GOT3 (cell line): ENCODE measurements at regions not wholly inside any gene's neighbourhood (a gene's known extent, or its start where the extent isn't known, plus 50 kb on each side); places are given as distances from the start of the nearest gene placed in this dataset.

ENCODE experiments used
- DNase-seq: peaks from one replicate; lab custom pipeline; 2025; ENCODE audit warnings: mixed read lengths; lab: John Stamatoyannopoulos, UW

DNA sequence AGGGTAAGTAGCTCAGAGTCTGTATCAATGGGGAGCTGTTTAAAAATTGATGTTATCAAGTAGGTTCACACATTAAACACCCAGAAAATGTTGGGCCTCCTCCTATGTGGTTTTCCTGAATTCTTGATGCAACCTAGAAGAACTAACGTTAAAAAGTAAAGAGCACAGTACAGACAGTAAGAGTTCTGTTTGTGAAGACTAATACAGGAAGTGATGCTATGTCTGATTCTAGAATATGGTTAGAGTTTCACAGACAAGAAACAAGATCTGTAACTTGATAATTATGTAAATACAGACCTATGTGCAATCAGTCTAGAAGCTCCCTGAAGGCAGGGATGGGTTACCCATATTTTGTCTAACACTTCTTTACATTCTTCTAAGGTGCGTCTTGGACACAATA, 214.9 kb upstream of the BTG1 start:
- no peak for DNase-seq

DNA sequence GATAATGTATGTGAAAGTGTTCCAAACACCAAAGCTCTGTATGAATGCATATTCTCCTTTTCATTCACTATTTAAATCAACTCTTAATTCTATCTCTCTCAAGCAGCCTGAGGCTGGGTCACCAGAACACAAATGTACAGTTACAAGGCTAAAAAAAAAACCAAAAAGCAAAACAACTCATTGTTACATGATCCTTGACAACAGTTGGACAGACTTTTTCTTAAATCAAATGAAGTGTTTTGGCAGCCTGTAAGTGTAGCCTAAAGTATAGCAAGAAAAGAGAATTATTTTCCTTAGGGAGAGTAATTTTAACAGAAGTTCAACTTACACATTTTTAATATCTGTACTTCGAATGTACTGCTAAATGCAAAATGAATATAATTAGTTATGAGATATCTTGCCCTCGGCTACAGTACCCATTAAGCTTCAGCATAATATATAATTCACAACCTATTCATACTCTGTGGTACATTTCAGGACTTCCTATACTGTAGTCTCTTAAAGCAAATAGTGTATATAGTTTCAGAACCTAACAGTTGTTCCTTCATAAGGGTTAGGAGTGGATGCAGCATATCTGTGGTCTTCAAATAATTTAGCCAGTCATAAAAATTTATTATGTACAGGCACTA, 214.0 kb upstream of the BTG1 start:
- no peak for DNase-seq

DNA sequence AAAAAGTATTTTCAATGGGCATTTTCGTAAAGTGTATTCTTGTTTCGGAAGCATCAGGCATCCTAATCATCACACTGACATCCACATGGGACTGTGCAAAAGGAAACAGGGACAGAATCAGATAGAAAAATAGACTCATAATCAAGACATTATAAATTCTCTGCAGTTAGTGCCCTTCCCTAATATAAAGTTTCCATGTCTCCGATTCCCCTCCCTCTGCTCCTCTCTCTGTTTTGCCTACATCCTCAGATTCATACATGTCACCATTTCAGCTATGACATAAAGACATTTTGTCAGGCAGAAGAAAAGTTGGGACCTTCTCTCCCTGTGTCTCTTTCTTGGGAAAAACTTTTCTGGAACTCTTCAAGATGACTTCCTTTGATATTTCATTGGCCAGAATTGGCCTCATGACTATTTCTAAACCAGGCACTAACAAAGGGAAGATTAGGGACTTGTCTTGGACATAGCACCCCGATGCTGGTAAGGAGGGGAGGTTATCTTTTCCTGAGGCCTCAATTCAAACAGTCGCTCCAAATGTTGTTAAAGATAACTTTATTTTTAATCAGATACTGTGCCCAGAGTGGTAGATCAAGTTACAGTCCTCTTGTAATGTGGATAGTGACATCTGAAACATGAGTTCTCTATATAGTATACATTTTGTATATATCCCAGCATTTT, 212.1 kb upstream of the BTG1 start:
- no peak for DNase-seq

DNA sequence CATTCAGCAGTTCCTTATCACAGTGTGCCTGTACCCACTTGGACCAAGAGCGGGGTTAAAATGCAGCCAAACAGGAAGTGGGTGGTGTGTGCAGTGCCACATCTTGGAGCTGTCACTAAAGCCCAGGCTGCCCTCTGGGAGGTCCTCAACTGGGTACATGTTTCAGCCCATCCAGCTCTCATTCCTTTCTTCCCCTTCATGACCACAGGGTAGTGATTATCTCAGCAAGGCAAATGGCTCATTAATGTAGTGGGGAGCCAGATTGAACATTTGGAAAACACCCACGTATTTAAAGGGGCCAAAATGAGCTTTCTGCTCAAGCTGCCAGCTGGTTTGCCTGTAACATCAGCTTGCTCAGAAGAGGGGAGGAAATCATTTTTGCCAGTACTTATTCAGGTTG, 210.8 kb upstream of the BTG1 start:
- DNase-seq: no peak

DNA sequence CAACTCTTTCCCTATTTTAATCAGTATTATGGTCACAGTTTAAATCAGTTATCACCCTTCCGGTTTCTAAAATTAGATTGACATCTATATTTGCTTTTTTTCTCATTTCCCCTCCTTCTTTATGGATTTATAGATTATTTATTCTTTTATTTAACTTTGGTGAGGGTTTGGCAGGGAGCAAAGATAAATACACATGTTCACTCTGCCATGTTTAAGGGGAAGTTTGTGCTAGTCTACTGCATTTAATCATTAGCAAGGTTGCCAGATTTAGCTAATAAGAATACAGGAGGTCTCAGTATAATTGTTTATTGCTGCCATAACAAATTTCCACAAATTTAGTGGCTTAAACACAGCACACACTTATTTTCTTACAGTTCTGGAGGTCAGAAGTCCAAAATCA, 204.0 kb upstream of the BTG1 start:
- DNase-seq: no peak

DNA sequence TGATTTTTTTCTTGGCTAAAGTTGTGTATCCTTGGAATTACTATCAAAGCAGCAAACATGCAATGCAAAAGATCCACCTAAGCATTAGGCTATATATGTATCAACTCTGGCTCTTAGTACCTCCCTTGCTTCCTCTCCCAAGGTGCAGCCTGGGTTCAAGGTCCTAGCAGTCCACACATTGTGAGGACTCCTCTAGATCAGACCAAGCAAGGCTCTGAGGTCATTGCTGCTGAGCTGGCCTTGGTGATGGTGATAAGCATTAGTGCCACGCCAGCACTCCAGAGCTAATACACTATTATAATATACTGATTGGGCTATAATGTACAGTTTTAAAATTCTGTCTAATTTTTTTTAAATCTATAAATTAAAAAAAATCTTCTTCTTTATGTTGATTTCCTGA, 196.9 kb upstream of the BTG1 start:
- DNase-seq: no peak

DNA sequence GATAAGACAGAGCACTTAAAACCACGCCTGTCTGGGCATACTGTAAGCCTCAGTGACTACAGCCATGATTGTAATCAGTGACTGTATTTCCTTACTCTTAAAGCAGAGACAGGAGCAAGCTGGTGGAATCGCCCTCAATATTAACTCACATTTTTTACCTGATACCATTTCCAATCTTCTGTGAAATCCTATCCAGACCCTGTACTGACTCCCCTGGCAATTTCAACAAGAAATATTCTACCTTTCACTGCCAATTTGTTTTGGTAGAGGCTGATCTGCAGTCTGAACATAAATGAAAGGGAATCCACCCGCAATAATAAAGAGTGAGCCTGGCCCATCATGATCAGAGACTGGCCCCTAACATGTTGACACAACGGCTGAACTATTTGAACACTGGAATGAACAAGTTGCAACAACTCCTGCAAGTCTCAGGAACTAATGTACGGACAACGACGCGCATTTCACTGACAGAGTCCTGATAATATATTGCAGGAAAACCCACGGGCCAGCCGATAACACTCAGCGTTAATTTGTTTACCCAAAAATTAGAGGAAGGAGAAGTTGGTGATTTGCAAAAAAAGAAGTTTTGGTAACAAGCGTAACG, 195.5 kb upstream of the BTG1 start:
- no peak for DNase-seq

DNA sequence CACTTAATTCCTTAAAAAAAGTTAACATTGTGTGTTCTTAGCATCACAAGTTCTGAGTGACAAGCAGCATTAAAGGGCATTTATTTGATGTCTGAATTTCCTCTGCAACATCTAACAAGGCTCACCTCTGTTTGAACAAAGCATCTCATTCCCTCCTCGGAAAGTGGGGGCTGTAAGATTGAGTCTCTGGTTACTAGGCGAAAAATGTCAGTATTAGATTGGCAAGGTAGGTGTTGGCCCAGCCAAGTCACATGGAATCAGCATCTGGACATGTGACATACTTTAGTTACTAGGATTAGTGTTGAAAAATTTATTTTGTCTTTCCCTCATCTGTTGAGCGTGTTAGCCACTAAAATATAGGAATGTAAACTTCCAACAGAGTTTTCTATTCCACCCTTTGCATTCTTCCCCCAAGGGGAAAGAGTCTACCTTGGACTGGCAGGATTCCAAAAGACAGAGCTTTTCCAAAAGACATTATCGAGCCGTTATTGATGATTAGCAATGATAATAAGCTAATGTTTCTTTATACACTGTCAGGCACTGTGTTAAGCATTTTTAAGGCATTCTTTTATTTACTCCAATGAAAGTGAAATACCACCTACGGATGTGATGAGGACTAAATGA, 194.9 kb upstream of the BTG1 start:
- DNase-seq: no peak

DNA sequence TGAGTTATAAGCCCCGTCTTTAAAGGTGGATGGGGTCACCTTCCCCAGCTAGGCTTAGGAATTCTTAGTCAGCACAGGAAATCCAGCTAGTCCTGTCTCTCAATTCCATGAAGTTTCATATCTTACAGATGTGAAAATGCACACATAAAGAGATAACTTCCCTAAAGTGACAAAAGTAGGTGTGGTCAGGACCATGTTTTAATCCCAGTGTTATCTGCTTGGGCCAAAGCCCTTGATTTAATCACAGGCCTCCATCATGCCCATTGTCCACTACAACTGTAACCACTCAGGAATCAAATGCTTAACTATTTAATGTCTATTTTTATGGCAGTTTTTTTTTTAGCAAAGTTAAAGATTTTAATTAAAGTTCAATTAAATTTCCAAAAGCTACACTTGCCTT, 194.4 kb upstream of the BTG1 start:
- DNase-seq: no peak

DNA sequence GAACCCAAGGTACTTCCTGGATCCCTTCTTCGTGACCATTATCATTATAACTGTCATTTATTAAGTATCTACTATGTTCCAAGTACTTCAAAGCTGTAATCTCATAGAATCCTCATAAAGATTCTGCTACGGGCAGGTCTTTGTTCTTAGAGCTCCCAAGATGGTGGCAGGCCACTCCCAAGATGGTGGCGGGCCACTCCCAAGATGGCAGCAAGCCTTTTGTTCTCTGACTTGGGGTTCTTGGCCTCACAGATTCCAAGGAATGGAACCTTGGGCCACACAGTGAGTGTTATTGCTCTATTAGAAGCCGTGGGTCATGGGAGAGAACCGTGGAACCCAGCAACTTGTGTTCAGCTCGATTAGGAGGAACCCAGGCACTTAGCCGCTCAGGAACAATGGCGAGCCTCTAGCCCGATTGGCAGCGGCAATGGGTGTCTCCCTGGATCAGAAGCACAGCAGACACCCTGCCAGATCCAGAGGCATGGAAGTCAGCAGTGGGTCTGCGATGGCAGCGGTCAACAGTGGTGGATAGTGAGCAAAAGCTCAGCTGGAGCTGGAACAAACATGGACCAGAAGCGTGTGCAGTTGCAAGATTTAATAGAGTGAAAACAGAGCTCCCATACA, 193.7 kb upstream of the BTG1 start:
- DNase-seq: no peak

DNA sequence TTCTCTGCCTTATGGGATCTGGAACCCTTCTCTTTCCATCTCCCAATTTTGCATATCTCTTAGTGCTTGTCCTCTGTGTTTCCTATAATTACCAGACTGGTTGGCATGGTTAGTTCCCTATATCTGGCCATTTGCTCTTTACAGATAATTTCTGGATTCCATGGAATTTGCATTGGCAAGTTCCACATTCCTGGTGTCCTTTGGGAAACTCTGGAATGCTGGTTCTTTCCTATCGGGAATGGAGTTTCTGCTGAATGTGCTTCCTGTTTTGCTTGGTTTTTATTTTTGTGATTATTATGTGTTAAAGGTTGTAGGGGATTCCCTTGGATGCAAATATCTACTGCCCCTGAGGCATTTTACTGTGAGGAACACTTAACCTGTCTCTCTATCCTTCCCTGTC, 193.0 kb upstream of the BTG1 start:
- DNase-seq: no peak

DNA sequence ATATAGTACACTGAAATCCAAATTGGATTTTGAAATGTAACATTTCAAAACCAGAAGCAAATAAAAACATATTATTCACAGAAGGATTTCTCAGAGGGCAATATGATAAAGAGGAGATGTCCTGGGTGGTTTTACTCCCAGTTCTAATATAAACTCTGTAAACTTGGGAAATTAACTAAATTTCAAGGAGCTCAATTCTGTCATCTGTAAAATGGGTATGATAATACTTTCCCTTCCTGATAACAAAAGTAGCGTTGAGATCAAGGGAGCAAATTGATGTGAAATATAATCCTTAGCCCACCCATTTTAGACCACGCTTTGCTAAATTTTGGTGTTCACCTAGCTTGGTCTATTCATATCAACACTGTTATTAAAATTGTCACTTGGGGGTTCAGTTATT, 192.5 kb upstream of the BTG1 start:
- no peak for DNase-seq

DNA sequence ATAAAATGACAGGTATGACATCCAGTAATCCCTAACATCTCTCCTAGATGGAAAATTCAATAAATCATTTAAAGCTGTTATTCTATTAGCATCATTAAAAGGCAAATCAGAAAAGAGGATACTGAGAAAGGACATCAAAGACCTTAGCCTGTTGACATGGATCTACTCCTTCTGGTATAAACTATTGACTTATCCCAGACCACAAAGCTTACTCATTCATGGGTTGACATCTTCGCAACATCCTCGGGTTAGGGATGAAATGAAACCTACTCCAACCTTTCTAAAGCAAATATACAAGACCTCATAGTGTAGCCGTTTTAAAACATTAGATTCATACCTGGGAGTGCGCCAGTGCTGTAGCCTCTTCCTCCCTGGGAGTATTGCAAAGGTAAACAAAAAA, 191.5 kb upstream of the BTG1 start:
- DNase-seq: no peak

DNA sequence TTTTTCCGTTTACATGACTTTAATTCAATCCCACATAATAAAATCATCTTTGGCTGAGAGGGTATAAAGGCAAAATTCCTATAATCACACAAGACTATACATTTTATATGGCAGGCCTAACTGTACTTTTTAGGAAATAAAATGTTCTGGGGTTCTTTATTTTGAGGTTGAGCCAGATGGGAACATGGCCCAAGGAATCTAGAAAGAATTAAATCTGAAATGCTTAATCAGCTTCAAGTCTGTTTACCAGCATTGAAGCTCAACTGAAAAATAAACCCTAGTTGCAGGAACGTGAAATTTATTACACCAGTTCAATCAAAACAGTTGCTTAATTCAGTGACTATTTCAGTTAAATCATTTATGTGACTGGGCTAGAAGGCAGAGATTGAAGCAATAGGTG, 191.0 kb upstream of the BTG1 start:
- no peak for DNase-seq

DNA sequence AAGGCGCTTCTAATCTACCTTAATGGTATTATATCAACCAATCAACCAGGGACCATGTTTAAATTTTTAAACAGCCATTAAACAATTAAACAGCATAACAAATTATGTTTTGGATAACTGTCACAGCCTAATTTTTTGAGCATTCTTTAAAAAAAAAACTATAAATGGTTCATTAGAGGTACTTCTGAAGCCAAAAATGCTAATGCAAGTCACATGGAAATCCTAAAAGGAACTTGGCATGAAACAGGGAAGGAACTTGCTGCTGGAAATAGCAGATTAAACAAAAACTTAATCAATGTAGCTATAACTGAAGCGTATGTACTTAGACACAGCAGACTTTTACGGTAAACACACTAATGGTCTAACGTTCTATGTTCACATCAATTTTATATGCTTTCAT, 190.2 kb upstream of the BTG1 start:
- DNase-seq: no peak

DNA sequence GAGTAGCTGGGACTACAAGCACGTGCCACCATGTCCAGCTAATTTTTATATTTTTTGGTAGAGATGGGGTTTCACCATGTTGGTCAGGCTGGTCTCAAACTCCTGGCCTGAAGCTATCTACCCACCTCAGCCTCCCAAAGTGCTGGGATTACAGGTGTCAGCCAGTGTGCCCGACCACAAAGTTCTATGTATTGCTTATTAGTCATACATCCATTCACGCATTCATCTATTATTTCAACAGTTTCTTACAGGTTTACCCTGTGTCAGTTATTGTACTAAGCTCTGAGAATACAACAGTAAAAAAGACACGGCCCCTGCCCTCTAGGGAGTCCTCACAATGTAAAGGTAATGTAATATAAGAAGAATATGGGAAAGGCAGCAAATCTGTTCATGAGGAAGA, 188.9 kb upstream of the BTG1 start:
- no peak for DNase-seq

DNA sequence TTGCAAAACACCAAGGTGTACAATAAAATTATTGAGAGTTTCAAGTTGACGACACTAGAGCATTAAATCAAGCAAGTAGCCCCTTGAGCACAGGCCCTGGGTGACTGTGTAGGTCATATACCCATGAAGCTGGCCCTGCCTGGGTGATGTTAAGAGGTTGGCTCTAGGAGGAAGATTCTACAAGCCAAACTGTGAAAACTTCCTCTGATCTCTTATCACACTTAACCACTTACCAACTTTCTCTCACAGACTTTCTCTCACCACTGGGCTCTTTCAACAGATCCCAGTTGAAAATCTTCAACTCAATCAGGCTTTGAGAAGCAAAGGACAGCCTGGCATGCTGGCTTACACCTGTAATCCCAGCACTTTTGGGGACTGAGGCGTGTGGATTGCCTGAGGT, 186.9 kb upstream of the BTG1 start:
- DNase-seq: no peak

DNA sequence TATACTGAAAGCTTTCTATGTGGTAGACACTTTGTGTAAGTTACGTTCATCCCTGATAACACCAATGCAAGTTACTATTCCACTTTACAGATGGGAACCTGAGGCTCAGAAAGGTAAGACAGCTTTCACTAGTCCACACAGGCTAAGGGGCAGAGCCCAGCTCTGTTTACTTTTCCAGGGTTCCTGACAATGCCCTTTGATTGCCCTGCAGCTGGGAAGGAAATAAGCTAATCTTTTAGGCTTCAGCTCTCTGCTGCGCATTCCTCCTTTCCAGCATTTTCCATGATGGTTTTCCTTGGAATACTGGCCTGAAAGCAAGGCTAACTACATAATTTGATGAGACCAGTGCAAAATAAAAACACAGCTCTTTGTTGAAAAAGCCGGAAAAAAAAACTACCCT, 185.7 kb upstream of the BTG1 start:
- no peak for DNase-seq

DNA sequence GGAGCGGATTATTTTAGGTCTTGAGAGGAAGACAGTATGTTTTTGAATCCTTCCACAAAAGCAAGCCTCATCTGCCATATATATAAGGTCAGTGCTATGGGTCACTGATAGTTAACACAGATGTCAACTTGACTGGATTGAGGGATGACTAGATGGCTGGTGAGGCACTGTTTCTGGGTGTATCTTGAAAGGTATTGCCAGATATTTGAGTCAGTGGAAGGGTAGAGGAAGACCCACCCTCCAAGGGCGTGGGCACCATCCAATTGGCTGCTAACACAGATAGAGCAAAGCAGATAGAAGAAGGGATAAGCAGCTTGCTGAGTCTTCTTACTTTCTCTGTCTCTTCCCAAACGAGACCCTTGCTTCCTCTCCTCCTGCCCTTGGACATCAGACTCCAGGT, 185.0 kb upstream of the BTG1 start:
- no peak for DNase-seq

DNA sequence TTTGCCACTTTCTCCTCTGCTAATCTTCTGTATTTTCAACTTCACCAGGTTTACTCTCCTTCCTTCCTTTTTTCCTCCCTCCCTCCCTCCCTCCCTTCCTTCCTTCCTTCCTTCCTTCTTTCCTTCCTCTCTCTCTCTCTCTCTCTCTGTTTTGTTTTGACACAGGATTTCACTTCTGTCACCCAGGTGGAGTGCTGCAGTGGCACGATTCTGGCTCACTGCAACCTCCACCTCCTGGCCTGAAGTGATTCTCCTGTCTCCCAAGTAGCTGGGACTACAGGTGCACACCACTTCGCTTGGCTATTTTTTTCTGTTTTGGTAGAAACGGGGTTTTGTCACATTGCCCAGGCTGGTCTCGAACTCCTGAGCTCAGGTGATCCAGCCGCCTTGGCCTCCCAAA, 181.2 kb upstream of the BTG1 start:
- DNase-seq: no peak

DNA sequence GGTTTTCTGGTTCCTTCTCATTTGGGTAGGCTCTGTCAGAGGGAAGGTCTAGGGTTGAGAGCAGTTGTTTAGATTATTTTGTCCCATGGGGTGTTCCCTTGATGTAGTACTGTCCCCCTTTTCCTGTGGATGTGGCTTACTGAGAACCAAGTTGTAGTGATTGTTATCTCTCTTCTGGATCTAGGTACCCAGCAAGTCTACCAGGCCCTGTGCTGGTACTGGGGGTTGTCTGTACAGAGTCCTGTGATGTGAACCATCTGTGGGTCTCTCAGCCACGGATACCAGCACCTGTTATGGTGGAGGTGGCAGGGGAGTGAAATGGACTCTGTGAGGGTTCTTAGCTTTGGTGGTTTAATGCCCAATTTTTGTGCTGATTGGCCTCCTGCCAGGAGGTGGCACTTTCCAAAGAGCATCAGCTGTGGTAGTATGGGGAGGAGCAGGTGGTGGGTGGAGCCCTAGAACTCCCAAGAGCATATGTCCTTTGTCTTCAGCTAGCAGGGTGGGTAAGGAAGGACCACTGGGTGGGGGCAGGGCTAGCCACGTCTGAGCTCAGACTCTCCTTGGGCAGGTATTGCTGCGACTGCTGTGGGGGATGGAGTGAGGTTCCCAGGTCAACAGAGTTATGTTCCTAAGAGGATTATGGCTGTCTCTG, 179.3 kb upstream of the BTG1 start:
- no peak for DNase-seq

DNA sequence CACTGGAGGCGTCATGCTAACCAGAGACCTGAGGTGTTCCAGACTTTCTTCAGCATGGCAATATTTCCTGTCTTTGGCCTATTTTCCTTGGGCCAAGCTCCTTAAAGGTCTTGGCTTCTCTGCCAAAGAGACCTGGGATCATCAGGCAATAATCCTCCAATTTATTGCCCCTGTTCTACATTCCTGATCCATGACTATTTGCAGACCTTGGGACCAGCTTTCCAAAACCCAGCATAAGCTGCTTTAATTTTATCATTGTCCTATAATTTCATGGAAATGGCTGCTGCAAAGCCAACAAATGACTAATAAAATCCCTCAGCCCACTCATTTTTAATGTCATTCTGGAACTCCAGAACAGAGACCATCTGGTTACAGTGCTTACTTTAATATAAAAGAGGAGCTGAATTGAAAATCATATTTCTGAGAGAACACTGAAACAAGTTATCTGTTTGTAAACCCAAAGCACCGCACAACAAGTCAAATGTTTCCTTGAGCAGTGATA, 166.9 kb upstream of the BTG1 start:
- DNase-seq: no peak
